Spleen (tissue), 7 donors: ENCODE measurements at regions not wholly inside any gene's neighbourhood (a gene's known extent, or its start where the extent isn't known, plus 50 kb on each side); places are given as distances from the start of the nearest gene placed in this dataset.

Experiments
- POLR2A ChIP-seq, 3 donors: fragments of 450-650 bp; IDR thresholded peaks; one replicate each; pipeline ENCODE4 v1.5.1; 2017; ENCODE audit warnings: antibody characterized with exemption in 3 of 3, mild to moderate bottlenecking in 1 of 3
- TF ChIP-seq, protein P1 (sequence below), 11 experiments: fragments of 200-600 bp in 7 of 11; fragments of 450-650 bp in 4 of 11; sonication (generic) in 4 of 11; IDR thresholded peaks in 8 of 11; conservative IDR thresholded peaks in 3 of 11; 1 replicate in 7 of 11; 2 replicates in 4 of 11; pipeline versions ENCODE4 v1.4.0 to v1.8.0; 2016 to 2021; ENCODE audit warnings: antibody characterized with exemption in 11 of 11, inconsistent platforms in 4 of 11, mild to moderate bottlenecking in 1 of 11
- donor health status: DM: no; HTN: no; CAD: no; lungs with moderate emphysema.
- donor health status: DM: no; HTN: no; CAD: no.
- donor health status: DM: no; HTN: no; CAD: no.

- TF ChIP-seq, protein P1, sequence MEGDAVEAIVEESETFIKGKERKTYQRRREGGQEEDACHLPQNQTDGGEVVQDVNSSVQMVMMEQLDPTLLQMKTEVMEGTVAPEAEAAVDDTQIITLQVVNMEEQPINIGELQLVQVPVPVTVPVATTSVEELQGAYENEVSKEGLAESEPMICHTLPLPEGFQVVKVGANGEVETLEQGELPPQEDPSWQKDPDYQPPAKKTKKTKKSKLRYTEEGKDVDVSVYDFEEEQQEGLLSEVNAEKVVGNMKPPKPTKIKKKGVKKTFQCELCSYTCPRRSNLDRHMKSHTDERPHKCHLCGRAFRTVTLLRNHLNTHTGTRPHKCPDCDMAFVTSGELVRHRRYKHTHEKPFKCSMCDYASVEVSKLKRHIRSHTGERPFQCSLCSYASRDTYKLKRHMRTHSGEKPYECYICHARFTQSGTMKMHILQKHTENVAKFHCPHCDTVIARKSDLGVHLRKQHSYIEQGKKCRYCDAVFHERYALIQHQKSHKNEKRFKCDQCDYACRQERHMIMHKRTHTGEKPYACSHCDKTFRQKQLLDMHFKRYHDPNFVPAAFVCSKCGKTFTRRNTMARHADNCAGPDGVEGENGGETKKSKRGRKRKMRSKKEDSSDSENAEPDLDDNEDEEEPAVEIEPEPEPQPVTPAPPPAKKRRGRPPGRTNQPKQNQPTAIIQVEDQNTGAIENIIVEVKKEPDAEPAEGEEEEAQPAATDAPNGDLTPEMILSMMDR (IDR thresholded peaks at IDR 0.05 in 8 of 11, conservative IDR thresholded peaks at IDR 0.05 in 3 of 11) = no peak
- TF ChIP-seq POLR2A (IDR thresholded peaks at IDR 0.05) = no peak
Measured at GRCh38 chr10:36358736-36359135, 716.6 kb upstream of the FZD8 start.
